GM21576 (cell line): ENCODE measurements at regions not wholly inside any gene's neighbourhood (a gene's known extent, or its start where the extent isn't known, plus 50 kb on each side); places are given as distances from the start of the nearest gene placed in this dataset.

Source experiments
- ATAC-seq: cut with Tn5 transposase; IDR thresholded peaks from one replicate; pipeline ENCODE4 v1.9.1; 2021; ENCODE audit warnings: mild to moderate bottlenecking, moderate library complexity; ENCODE audit not compliant: unreplicated experiment

DNA sequence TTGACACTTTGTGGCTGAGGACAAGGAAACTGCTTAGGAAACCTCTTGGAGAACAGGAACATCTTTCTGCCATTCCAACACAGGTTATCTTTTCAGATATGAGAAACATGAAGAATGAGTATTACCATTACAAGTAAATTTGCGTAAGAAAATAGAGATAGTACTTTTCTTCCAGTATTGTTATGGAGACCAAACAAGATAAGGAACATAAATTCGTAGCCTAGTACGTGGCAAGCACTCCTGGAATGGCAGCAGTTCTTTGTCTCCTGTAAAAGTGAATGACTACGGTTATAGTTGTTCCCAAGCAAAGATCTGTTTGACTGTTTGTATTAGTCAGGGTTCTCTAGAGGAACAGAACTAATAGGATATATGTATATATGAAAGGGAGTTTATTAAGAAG, 843.1 kb downstream of the STIM2 start:
- no peak for ATAC-seq

- no peak for ATAC-seq
Measured at GRCh38 chr4:27711041-27711440, 850.4 kb downstream of the STIM2 start.

GRCh38 chr4:27714073-27714472, 853.4 kb downstream of the STIM2 start:
- ATAC-seq, result no peak

DNA sequence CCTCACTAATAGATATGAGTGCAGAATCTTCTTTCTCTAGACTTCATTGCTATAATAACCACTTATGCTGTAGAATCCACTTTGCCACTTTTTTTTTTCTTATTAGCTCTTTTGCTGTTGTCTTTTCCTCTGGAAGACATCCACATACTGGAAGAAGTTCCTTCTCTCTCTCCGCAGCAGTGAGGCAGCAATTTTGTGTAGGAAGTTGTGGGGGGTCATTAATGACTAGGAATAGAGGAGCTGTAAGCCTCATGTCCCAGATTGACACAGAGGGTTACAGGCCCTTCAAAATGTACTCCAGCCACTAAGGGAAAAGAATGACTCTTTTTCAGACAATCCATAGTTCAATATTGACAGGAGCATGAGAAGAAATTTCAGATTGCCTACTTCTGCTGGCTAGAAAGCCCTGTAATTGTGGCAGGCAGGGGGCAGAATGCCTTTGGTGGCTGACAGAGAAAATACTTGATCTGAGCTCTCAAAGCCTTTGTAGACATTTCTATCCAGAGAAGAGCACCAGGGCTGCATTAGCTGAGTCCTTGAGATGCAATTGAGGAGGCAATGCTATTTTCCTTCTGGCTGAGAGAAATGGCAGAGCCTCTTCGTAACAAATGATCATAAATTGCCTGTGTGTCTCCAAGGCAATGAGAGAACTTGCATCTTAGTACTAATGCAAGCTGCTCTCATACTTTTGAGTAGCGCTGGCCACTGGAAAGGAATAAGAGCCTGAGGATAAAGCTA, 856.2 kb downstream of the STIM2 start:
- no peak for ATAC-seq

DNA sequence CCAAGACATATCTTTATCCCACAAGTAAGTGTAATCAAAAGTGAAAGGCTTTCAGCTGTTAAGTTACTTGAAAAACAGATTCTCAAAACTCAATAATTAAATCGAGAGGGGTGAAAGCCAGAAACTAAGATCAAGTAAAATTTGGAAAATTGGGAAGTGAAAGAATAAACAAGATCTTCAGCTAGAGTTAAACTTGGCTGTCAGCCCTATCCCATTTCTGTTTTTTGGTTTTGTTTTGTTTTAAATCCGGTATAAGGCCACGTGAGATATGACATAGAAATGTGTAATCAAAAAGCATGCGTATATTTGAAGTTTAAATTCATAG, 856.8 kb downstream of the STIM2 start:
- no peak for ATAC-seq

DNA sequence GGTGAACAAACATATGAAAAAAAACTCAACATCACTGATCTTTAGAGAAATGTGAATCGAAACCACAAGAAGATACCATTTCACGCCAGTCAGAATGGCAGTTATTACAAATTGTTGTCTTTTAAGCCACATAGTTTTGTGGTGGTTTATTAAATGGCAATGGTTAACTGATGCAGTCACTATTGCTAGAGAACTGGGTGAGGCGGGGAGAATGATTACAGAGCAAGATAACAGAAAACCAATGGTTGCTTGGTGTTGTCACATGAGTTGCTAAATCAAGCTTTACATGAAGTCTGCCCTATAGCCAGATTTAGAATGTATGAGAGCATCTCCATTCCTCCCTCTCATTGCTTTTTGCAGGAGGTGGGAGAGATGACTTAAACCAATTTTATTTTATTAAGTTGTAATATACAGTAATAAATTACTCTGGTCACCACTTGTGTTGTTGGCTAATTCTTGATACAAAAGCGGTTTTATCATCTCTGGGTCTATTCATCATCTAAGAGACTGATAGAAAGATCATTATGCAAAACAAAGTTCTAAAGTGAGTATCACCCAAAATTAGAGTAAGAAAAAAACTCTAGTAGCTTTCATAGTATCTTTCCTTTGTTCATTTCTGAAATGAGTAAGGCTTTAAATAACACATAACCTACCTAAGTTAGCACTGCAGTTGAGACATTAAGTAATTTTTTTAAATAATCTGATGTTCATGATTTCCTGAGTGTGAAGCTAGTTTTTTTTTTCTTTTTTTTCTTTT, 859.5 kb downstream of the STIM2 start:
- no peak for ATAC-seq

DNA sequence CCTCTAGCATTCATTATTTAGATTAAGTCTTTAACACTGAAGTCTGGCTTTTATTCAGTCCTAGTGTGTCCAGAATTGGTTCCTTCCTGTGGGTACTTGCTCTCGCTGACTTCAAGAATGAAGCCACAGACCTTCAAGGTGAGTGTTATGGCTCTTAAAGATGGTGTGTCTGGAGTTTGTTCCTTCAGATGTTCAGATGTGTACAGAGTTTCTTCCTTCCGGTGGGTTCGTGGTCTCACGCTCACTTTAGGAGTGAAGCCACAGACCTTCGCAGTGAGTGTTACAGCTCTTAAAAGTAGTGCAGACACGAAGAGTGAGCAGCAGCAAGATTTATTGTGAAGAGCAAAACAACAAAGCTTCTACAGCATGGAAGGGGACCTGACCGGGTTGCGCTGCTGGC, 860.6 kb downstream of the STIM2 start:
- no peak for ATAC-seq

DNA sequence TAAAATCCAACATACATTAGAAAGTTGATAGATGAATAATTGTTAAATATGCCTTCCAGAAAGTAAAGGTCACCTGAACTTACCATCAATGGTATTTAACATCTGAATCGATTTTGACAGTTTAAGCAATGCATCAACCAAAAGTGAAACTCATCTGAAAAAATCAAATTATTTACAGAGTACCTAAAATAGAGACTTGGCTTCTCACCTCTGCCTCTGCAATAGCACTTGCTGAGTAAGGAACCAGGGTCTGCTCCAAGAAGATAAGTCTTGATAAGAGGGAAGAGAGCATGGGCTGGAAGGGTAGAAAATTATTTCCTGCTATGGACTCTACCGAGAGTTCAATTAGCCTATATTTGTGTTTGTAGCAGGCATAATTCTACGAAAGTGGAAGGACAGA, 868.3 kb downstream of the STIM2 start:
- no peak for ATAC-seq

DNA sequence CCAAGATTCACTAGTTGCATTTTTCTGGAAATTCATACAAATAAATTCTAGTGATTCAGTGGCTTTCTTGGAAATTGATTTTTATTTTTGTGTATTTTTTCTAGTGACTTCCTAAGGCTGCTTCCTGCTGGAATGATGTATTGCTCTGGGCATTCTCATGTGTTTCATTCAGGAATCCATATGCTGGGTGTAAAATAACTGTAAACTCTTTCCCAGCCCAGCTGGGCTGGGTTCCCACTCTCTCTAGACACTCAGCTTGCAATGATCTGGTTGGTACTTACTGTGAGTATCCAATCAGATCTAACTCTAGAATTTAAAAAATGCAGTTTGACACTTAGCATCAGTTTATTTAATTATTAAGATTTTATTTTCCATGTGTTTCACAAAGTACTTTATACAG, 882.2 kb downstream of the STIM2 start:
- no peak for ATAC-seq

DNA sequence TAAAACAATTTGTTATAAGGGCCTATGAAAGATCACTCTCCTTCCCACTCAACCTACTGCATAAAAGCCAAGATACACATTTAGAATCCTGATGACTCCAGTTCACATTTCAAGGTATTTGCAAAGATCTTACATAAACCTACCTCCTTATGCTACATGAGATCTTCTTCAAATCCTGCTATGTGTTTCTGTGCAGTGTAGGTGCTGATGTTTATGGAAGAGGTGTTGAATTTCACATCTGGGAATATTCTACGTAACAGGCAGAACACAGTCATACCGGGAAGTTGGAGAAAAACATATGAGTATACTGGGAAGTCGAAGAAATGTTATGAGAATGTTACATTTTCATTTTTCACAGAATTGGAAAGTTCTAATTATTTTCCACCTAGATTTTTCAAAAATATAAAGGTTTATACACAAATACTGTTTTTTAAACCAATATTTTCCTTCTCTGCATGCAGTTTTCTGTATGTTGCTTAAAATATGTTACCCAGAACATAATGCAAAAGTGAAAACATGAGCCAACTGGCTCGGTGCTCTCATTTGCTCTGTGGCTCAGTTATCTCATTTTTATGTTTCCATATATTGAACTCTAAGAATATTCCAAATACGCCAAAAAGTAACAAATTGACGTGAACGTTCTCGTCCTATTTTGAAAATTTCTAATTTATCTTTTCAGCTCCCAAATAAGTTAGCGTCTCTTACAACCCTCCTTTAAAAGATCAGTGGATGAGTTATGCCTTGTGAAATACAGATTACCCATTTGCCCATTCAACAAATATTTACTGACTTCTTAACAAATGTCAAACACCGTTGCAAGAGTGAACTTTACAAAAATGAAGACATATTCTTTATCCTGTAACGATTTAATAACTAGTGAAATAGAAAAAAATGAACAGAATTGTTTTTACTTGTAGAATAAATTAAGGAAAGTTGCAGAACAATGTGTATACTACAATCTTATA, 899.3 kb downstream of the STIM2 start:
- ATAC-seq, result no peak

GRCh38 chr4:27763830-27764525, 903.3 kb downstream of the STIM2 start:
- no peak for ATAC-seq

- no peak for ATAC-seq
Measured at GRCh38 chr4:27764526-27764837, 903.8 kb downstream of the STIM2 start.

GRCh38 chr4:27770895-27771294, 910.3 kb downstream of the STIM2 start:
- no peak for ATAC-seq

GRCh38 chr4:27775156-27775555, 914.5 kb downstream of the STIM2 start:
- no peak for ATAC-seq

DNA sequence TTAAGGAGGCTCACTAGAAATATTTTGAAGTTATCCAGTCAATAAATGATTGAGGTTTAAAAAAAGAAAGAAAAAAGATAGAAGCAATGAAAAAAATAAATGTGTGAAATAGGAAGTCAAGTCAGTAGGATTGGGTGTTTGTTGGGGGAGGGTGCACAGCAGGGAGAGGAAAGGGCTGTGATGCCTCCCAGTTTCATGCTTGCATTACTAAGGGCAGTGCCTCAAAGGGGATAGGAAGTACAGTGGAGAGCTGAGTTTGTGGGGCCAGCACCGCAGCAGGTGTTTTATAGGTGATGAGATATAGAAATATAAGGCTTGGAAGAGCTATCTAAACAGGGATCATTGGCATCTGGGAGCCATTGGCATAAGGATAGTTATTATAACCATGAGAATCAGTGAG, 919.2 kb downstream of the STIM2 start:
- ATAC-seq, result no peak

DNA sequence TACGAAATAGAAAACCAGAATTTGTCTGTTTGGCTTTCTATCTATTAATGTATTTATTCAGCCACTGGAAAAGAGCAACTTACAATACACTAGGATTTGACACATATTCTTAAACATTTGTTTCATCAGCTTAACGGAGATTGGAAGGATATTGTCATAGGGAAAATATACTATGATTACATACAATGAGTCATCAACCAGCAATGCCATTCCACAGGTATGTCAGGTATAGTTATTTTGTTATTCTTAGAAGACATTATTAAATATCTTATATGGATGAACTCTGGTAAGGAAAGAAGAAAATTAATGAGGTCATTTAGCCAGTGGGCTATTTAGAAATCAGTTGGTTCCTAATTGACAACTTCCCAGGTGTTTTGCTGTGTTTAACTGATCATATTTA, 926.6 kb downstream of the STIM2 start:
- ATAC-seq, result no peak

GRCh38 chr4:27789773-27790172, 929.1 kb downstream of the STIM2 start:
- ATAC-seq, result no peak

DNA sequence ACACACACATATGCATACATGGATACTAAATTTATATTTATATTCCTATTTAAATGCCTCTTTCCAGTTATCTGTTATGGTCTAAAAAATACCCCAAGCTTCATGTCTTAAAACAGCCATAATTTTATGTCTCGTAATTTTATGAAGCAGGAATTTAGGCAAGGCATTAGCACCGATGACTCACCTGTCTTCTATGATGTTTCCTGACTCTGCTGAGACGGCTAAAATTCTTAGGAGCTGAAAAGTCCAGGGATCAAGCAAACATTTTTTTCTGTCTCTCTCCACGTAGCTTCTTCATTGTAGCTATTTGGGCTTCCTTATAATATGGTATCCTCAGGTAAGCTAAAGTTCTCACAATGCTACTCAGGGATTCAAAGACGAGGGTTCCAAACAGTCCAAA, 930.3 kb downstream of the STIM2 start:
- no peak for ATAC-seq

DNA sequence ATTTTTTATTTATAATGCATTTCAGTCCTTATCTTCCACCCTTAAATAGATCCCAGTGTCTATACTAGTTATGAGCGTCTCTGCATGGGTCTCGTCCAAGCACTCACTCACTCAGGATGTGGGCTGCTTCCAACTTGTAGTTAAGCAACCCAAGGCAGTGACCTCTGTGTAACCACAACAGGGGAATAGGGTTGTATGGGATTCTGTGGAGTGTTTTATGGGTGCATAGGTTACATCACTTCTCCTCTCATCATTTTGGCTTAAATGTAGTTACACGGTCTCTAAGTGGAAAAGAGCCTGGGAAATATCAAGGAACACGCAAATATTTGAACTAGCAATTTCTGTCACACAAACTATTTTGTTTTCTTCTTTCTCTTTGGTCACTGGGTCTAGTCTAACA, 931.0 kb downstream of the STIM2 start:
- ATAC-seq, result no peak

DNA sequence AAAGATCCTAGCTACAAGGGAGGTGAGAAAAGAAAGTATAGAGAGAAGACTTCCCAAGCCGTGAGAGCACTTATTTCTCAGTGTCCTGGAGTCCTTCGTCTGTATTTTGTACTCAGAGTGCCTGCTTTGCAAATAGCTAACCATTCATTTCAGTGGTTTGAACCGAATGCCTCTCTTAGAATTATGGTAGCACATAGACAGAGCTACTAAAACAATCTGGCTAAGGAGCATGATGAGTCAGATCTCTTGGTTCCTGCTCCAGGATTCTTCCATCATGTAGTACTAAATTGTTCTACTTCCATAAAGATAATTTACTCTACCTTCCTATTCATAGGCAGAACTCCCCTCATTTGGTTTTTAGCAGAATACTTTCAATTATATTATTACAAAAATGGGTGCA, 946.6 kb downstream of the STIM2 start:
- no peak for ATAC-seq

DNA sequence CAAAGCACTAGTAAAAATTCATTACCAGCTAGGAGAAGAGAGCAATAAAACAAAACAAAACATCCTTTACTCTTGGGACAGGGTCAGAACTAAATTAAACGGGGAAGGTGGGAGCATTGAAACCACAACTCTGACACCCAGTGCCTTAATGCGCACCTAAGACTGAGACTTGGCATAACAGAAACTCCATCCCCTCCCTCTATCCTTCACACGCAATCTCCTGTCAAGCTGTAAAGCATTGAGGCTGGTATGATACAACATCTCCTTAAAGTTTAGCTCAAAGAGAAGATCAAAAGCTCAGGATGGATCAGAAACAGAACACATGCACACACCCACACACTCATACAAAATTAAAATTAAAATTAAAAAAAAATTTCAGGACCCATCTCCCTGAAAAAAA, 951.3 kb downstream of the STIM2 start:
- no peak for ATAC-seq
